Endodermal cell (in vitro differentiated cells): ENCODE measurements at regions not wholly inside any gene's neighbourhood (a gene's known extent, or its start where the extent isn't known, plus 50 kb on each side); places are given as distances from the start of the nearest gene placed in this dataset.

Source experiments
- DNase-seq: peaks from one replicate; pipeline ENCODE4 v3.0.0-alpha.2; 2017
- H3K27ac ChIP-seq: 2 replicates; pipeline ENCODE4 v1.5.1; 2013; ENCODE audit warnings: mild to moderate bottlenecking, low read depth, low read length, moderate library complexity
- H3K27me3 ChIP-seq: 2 replicates; pipeline ENCODE4 v1.6.1; 2013; ENCODE audit warnings: mild to moderate bottlenecking, low read length, moderate library complexity; ENCODE audit not compliant: insufficient read depth, control insufficient read depth, poor library complexity, severe bottlenecking
- H3K36me3 ChIP-seq: 2 replicates; pipeline ENCODE4 v1.7.0; 2013; ENCODE audit warnings: mild to moderate bottlenecking, low read length, moderate library complexity; ENCODE audit not compliant: control insufficient read depth, insufficient read depth
- H3K4me1 ChIP-seq: one replicate; pipeline ENCODE4 v1.7.0; 2013; ENCODE audit warnings: low read length; ENCODE audit not compliant: control insufficient read depth, insufficient read depth
- H3K4me3 ChIP-seq: 2 replicates; pipeline ENCODE4 v1.5.1; 2013; ENCODE audit warnings: mild to moderate bottlenecking, low read length, moderate library complexity
- H3K9ac ChIP-seq: 2 replicates; pipeline ENCODE4 v1.6.1; 2013; ENCODE audit warnings: mild to moderate bottlenecking, low read length, moderate library complexity; ENCODE audit not compliant: poor library complexity, severe bottlenecking; ENCODE audit errors: extremely low read depth
- H3K9me3 ChIP-seq: 2 replicates; pipeline ENCODE4 v1.6.1; 2013; ENCODE audit warnings: mild to moderate bottlenecking, low read length, moderate library complexity; ENCODE audit not compliant: control insufficient read depth
- H3K27ac Mint-ChIP-seq: 2 replicates; pipeline ENCODE4 v1.8.0; 2020; ENCODE audit warnings: mixed read lengths
- H3K27me3 Mint-ChIP-seq: 2 replicates; pipeline ENCODE4 v1.8.0; 2021; ENCODE audit warnings: mild to moderate bottlenecking, mixed read lengths; ENCODE audit not compliant: insufficient read depth
- H3K36me3 Mint-ChIP-seq: 2 replicates; pipeline ENCODE4 v1.8.0; 2020; ENCODE audit warnings: low read depth, mixed read lengths
- H3K4me1 Mint-ChIP-seq: 2 replicates; pipeline ENCODE4 v1.8.0; 2020; ENCODE audit warnings: mixed read lengths
- H3K4me3 Mint-ChIP-seq: 2 replicates; pipeline ENCODE4 v1.8.0; 2020; ENCODE audit warnings: mild to moderate bottlenecking, moderate library complexity, mixed read lengths
- H3K9me3 Mint-ChIP-seq: 2 replicates; pipeline ENCODE4 v1.8.0; 2020; ENCODE audit warnings: mild to moderate bottlenecking, mixed read lengths
- whole genome bisulfite sequencing, 2 experiments: methylation state at CpG; one replicate each; pipeline versions ENCODE4 v1.1.5 to v1.1.7; 2013; ENCODE audit warnings: missing lambda C conversion rate in 2 of 2, mixed read lengths in 1 of 2; ENCODE audit not compliant: insufficient coverage in 1 of 2, insufficient read length in 1 of 2; 5-methylcytosine and 5-hydroxymethylcytosine counted together
- TF ChIP-seq, protein P1 (sequence below): fragments of 200-600 bp; sonication (generic); conservative IDR thresholded peaks from 2 replicates; pipeline ENCODE4 v1.5.0; 2021; ENCODE audit warnings: antibody characterized with exemption, mild to moderate bottlenecking

GRCh38 chr13:58080806-58081205, 449.3 kb downstream of the PCDH17 start:
- WGBS, 2 experiments = 67 to 85% methylated on average over 1 to 2 of the region's 2 CpGs
- Mint-ChIP-seq H3K9me3 (no peaks in the 10 kb centered on the region), H3K27me3 (no peaks in the 10 kb centered on the region), H3K36me3 (no peaks in the 10 kb centered on the region), H3K4me1 (no peaks in the 10 kb centered on the region), H3K27ac (no peak overlapping the region), H3K4me3 (no peak overlapping the region)
- DNase-seq = no peak
- Histone ChIP-seq H3K9ac (no peak overlapping the region), H3K27me3 (no peaks in the 10 kb centered on the region), H3K4me1 (peaks cover 6% of the 10 kb centered on the region), H3K4me3 (no peak overlapping the region), H3K9me3 (no peaks in the 10 kb centered on the region), H3K36me3 (no peaks in the 10 kb centered on the region), H3K27ac (no peak overlapping the region)
- TF ChIP-seq, protein P1, sequence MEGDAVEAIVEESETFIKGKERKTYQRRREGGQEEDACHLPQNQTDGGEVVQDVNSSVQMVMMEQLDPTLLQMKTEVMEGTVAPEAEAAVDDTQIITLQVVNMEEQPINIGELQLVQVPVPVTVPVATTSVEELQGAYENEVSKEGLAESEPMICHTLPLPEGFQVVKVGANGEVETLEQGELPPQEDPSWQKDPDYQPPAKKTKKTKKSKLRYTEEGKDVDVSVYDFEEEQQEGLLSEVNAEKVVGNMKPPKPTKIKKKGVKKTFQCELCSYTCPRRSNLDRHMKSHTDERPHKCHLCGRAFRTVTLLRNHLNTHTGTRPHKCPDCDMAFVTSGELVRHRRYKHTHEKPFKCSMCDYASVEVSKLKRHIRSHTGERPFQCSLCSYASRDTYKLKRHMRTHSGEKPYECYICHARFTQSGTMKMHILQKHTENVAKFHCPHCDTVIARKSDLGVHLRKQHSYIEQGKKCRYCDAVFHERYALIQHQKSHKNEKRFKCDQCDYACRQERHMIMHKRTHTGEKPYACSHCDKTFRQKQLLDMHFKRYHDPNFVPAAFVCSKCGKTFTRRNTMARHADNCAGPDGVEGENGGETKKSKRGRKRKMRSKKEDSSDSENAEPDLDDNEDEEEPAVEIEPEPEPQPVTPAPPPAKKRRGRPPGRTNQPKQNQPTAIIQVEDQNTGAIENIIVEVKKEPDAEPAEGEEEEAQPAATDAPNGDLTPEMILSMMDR = no peak

- no peak overlapping the region for H3K27ac Mint-ChIP-seq
- TF ChIP-seq, protein P1 = no peak
- no peaks in the 10 kb centered on the region for H3K9me3 Mint-ChIP-seq
- Histone ChIP-seq H3K27me3 (no peaks in the 10 kb centered on the region), H3K9ac (no peak overlapping the region), H3K9me3 (no peaks in the 10 kb centered on the region), H3K27ac (no peak overlapping the region), H3K36me3 (no peaks in the 10 kb centered on the region), H3K4me3 (no peak overlapping the region), H3K4me1 (peaks cover 6% of the 10 kb centered on the region)
- H3K4me3 Mint-ChIP-seq = no peak overlapping the region
- no peaks in the 10 kb centered on the region for H3K36me3 Mint-ChIP-seq
- WGBS, 2 experiments = 88 to 93% methylated on average over 2 to 3 of the region's 3 CpGs
- no peaks in the 10 kb centered on the region for H3K4me1 Mint-ChIP-seq
- no peak for DNase-seq
- H3K27me3 Mint-ChIP-seq = no peaks in the 10 kb centered on the region
These were observed 449.8 kb downstream of the PCDH17 start for GRCh38 chr13:58081301-58081820.

- Histone ChIP-seq H3K27me3 (no peaks in the 10 kb centered on the region), H3K4me3 (no peak overlapping the region), H3K9ac (no peak overlapping the region), H3K36me3 (no peaks in the 10 kb centered on the region), H3K27ac (peak overlapping the region; percentile 15), H3K9me3 (no peaks in the 10 kb centered on the region), H3K4me1 (peaks cover 6% of the 10 kb centered on the region)
- Mint-ChIP-seq H3K27ac (no peak overlapping the region), H3K27me3 (no peaks in the 10 kb centered on the region), H3K4me3 (no peak overlapping the region), H3K4me1 (no peaks in the 10 kb centered on the region), H3K9me3 (no peaks in the 10 kb centered on the region), H3K36me3 (no peaks in the 10 kb centered on the region)
- no peak for DNase-seq
- WGBS, 2 experiments = 89 to 90% methylated on average over 4 of the region's 4 CpGs
- TF ChIP-seq, protein P1 = no peak
These were observed 451.5 kb downstream of the PCDH17 start for GRCh38 chr13:58083064-58083463.
